DOHH2 (cell line): ENCODE measurements at regions not wholly inside any gene's neighbourhood (a gene's known extent, or its start where the extent isn't known, plus 50 kb on each side); places are given as distances from the start of the nearest gene placed in this dataset.

Experiments used
- H3F3A ChIP-seq: fragments of 200-600 bp; sonication (generic), shearing (Covaris generic); 2 replicates; pipeline ENCODE4 v1.6.0; 2016; ENCODE audit warnings: antibody characterized with exemption, mild to moderate bottlenecking; ENCODE audit not compliant: control insufficient read depth, insufficient read depth
- H3K27ac ChIP-seq: fragments of 200-600 bp; sonication (generic); 2 replicates; pipeline ENCODE4 v1.5.1; 2014; ENCODE audit warnings: low read depth, mild to moderate bottlenecking, low read length, moderate library complexity
- H3K27me3 ChIP-seq: fragments of 200-600 bp; sonication (generic); 2 replicates; pipeline ENCODE4 v1.6.1; 2014; ENCODE audit warnings: mild to moderate bottlenecking, low read length, mixed read lengths; ENCODE audit not compliant: control insufficient read depth
- H3K36me3 ChIP-seq: fragments of 200-600 bp; sonication (generic); 2 replicates; pipeline ENCODE4 v1.6.1; 2014; ENCODE audit warnings: mild to moderate bottlenecking, low read length, moderate library complexity, mixed read lengths; ENCODE audit not compliant: control insufficient read depth
- H3K4me1 ChIP-seq: fragments of 200-600 bp; sonication (generic); 2 replicates; pipeline ENCODE4 v1.6.1; 2014; ENCODE audit warnings: mild to moderate bottlenecking, low read length, mixed read lengths; ENCODE audit not compliant: control insufficient read depth
- H3K4me2 ChIP-seq: fragments of 200-600 bp; sonication (generic); 2 replicates; pipeline ENCODE4 v1.6.0; 2014; ENCODE audit warnings: mild to moderate bottlenecking, low read length, moderate library complexity
- H3K4me3 ChIP-seq: fragments of 200-600 bp; sonication (generic); 2 replicates; pipeline ENCODE4 v1.5.1; 2014; ENCODE audit warnings: mild to moderate bottlenecking, low read length, mixed read lengths
- H3K79me2 ChIP-seq: fragments of 200-600 bp; sonication (generic); 2 replicates; pipeline ENCODE4 v1.6.1; 2014; ENCODE audit warnings: mild to moderate bottlenecking, low read length, mixed read lengths; ENCODE audit not compliant: control insufficient read depth
- H3K9me2 ChIP-seq: fragments of 200-600 bp; sonication (generic); replicated peaks from 2 replicates; pipeline ENCODE4 v1.6.1; 2014; ENCODE audit warnings: mild to moderate bottlenecking, low read length, mixed read lengths; ENCODE audit not compliant: control insufficient read depth
- H3K9me3 ChIP-seq: fragments of 200-600 bp; sonication (generic); 2 replicates; pipeline ENCODE4 v1.6.1; 2014; ENCODE audit warnings: antibody characterized with exemption, low read length, mixed read lengths; ENCODE audit not compliant: control insufficient read depth, insufficient read depth
- H4K20me1 ChIP-seq: fragments of 200-600 bp; sonication (generic); 2 replicates; pipeline ENCODE4 v1.6.0; 2014; ENCODE audit warnings: low read depth, mild to moderate bottlenecking, antibody characterized with exemption, low read length, moderate library complexity; ENCODE audit not compliant: control insufficient read depth, insufficient read depth
- CTCF ChIP-seq: fragments of 200-600 bp; sonication (generic); IDR thresholded peaks from one replicate; pipeline ENCODE4 v1.5.1; 2014; ENCODE audit warnings: antibody characterized with exemption, mild to moderate bottlenecking, low read depth, low read length; ENCODE audit not compliant: poor library complexity, severe bottlenecking
- EZH2phosphoT487 ChIP-seq: fragments of 200-600 bp; sonication (generic); IDR thresholded peaks from 2 replicates; pipeline ENCODE4 v1.6.1; 2017; ENCODE audit warnings: borderline replicate concordance, mild to moderate bottlenecking, antibody characterized with exemption, low read length, moderate library complexity, mixed read lengths

- Histone ChIP-seq H3K27me3 (no peaks in the 10 kb centered on the region), H3K36me3 (no peaks in the 10 kb centered on the region), H3K9me3 (no peaks in the 10 kb centered on the region), H3K79me2 (no peaks in the 10 kb centered on the region), H3K9me2 (no peaks in the 10 kb centered on the region), H3K27ac (no peak overlapping the region), H3K4me1 (no peaks in the 10 kb centered on the region), H3K4me2 (no peak overlapping the region), H4K20me1 (no peaks in the 10 kb centered on the region), H3F3A (no peaks in the 10 kb centered on the region), H3K4me3 (no peak overlapping the region)
- no peak for TF ChIP-seq CTCF
- TF ChIP-seq EZH2phosphoT487: no peak
These were observed 712.1 kb upstream of the MEF2C start for GRCh38 chr5:89595056-89595455.

- H3F3A ChIP-seq: no peaks in the 10 kb centered on the region
- no peak overlapping the region for H3K27ac ChIP-seq
- H3K4me3 ChIP-seq: no peak overlapping the region
- H3K4me2 ChIP-seq: no peak overlapping the region
- H3K36me3 ChIP-seq: no peaks in the 10 kb centered on the region
- no peaks in the 10 kb centered on the region for H4K20me1 ChIP-seq
- no peaks in the 10 kb centered on the region for H3K4me1 ChIP-seq
- no peaks in the 10 kb centered on the region for H3K9me2 ChIP-seq
- no peak for TF ChIP-seq CTCF
- TF ChIP-seq EZH2phosphoT487: no peak
- H3K9me3 ChIP-seq: no peaks in the 10 kb centered on the region
- H3K79me2 ChIP-seq: no peaks in the 10 kb centered on the region
- H3K27me3 ChIP-seq: no peaks in the 10 kb centered on the region
These were observed 701.5 kb upstream of the MEF2C start for GRCh38 chr5:89584339-89584956.

- H3K79me2 ChIP-seq: no peaks in the 10 kb centered on the region
- no peak overlapping the region for H3K4me2 ChIP-seq
- H3K9me3 ChIP-seq: no peaks in the 10 kb centered on the region
- H3K4me1 ChIP-seq: no peaks in the 10 kb centered on the region
- TF ChIP-seq EZH2phosphoT487 (no peak), CTCF (no peak)
- no peak overlapping the region for H3K4me3 ChIP-seq
- no peaks in the 10 kb centered on the region for H4K20me1 ChIP-seq
- no peaks in the 10 kb centered on the region for H3K27me3 ChIP-seq
- H3F3A ChIP-seq: no peaks in the 10 kb centered on the region
- no peaks in the 10 kb centered on the region for H3K36me3 ChIP-seq
- no peak overlapping the region for H3K27ac ChIP-seq
- no peaks in the 10 kb centered on the region for H3K9me2 ChIP-seq
These were observed 700.5 kb upstream of the MEF2C start for GRCh38 chr5:89583534-89583933.

GRCh38 chr5:89582768-89583339 lies 699.9 kb upstream of the MEF2C start:
- H3K36me3 ChIP-seq: no peaks in the 10 kb centered on the region

More at GRCh38 chr5:89582768-89583339, 699.9 kb upstream of the MEF2C start:
- Histone ChIP-seq H3K27ac (no peak overlapping the region), H3K4me3 (no peak overlapping the region), H3K4me1 (no peaks in the 10 kb centered on the region), H3K9me2 (no peaks in the 10 kb centered on the region), H3K79me2 (no peaks in the 10 kb centered on the region), H4K20me1 (no peaks in the 10 kb centered on the region), H3F3A (no peaks in the 10 kb centered on the region), H3K9me3 (no peaks in the 10 kb centered on the region), H3K27me3 (no peaks in the 10 kb centered on the region), H3K4me2 (no peak overlapping the region)
- TF ChIP-seq CTCF (no peak), EZH2phosphoT487 (no peak)
